GM12878 (cell line): ENCODE measurements at regions not wholly inside any gene's neighbourhood (a gene's known extent, or its start where the extent isn't known, plus 50 kb on each side); places are given as distances from the start of the nearest gene placed in this dataset.

Experiments used
- ATAC-seq: fragments of 200-7000 bp; cut with Tn5 transposase; 3 replicates; pipeline ENCODE4 v1.9.1; 2020; ENCODE audit warnings: mild to moderate bottlenecking, moderate library complexity
- BruUV-seq: library from RNA; stranded (reverse); fragments of 400-500 nt; replicated peaks from 2 replicates; lab custom pipeline; 2021; lab: Mats Ljungman, UMichigan
- CTCF ChIA-PET: fragments of 300-600 bp; sonication (Branson Sonifier 250); formaldehyde crosslinking; extraction: SDS; loops from one replicate; lab custom pipeline; 2021; ENCODE audit warnings: inconsistent platforms; lab: Yijun Ruan, JAX
- POLR2A ChIA-PET: fragments of 350-600 bp; formaldehyde crosslinking; extraction: SDS; loops from one replicate; lab custom pipeline; 2021; ENCODE audit warnings: inconsistent platforms; lab: Charles Lee
- RAD21 ChIA-PET: fragments of 300-600 bp; sonication (Branson Sonifier 250); formaldehyde crosslinking; loops from one replicate; lab custom pipeline; 2023; ENCODE audit warnings: antibody characterized with exemption; ENCODE audit not compliant: unreplicated experiment; lab: Charles Lee
- SMC1A ChIA-PET: fragments of 300-600 bp; sonication (Branson Sonifier 250); formaldehyde crosslinking; loops from one replicate; lab custom pipeline; 2023; ENCODE audit not compliant: unreplicated experiment, uncharacterized antibody; lab: Charles Lee
- DNase-seq: peaks from one replicate; pipeline ENCODE4 v3.0.0-alpha.2; 2011; ENCODE audit warnings: low read depth, low spot score
- FAIRE-seq: peaks from 3 replicates; lab custom pipeline; 2011; peaks lifted over from hg19 to GRCh38; lab: Jason Lieb, UNC
- H2AFZ ChIP-seq: 2 replicates; pipeline ENCODE4 v1.6.0; 2011; ENCODE audit warnings: low read depth, low read length, control low read depth; ENCODE audit not compliant: control insufficient read depth
- H3K27ac ChIP-seq: 2 replicates; pipeline ENCODE4 v1.5.1; 2011; ENCODE audit warnings: control low read depth; ENCODE audit not compliant: control insufficient read depth, insufficient read depth
- H3K27me3 ChIP-seq, 2 experiments: replicated peaks in 1 of 2; 2 replicates each; pipeline versions ENCODE4 v1.6.0 to v1.6.1; 2011; ENCODE audit warnings: low read length in 1 of 2; ENCODE audit not compliant: control insufficient read depth in 2 of 2, insufficient read depth in 2 of 2
- H3K36me3 ChIP-seq, 2 experiments: 2 replicates each; pipeline ENCODE4 v1.5.1; 2011; ENCODE audit warnings: low read length in 1 of 2; ENCODE audit not compliant: control insufficient read depth in 2 of 2, insufficient read depth in 2 of 2
- H3K4me1 ChIP-seq: 2 replicates; pipeline ENCODE4 v1.6.1; 2011; ENCODE audit warnings: mild to moderate bottlenecking, low read length, moderate library complexity, mixed read lengths; ENCODE audit not compliant: control insufficient read depth, insufficient read depth
- H3K4me2 ChIP-seq: 2 replicates; pipeline ENCODE4 v1.6.0; 2011; ENCODE audit warnings: control low read depth; ENCODE audit not compliant: control insufficient read depth, insufficient read depth
- H3K4me3 ChIP-seq: fragments of 200-600 bp; sonication (generic); 2 replicates; pipeline ENCODE4 v1.5.1; 2016
- H3K79me2 ChIP-seq: 2 replicates; pipeline ENCODE4 v1.6.0; 2011; ENCODE audit warnings: low read length; ENCODE audit not compliant: control insufficient read depth, insufficient read depth
- H3K9ac ChIP-seq: 2 replicates; pipeline ENCODE4 v1.8.0; 2011; ENCODE audit warnings: low read length, control low read depth, mixed read lengths; ENCODE audit not compliant: control insufficient read depth, insufficient read depth
- H3K9me3 ChIP-seq: replicated peaks from 3 replicates; pipeline ENCODE4 v1.5.1; 2011; ENCODE audit warnings: mild to moderate bottlenecking, low read length; ENCODE audit not compliant: control insufficient read depth, insufficient read depth
- H4K20me1 ChIP-seq: 2 replicates; pipeline ENCODE4 v1.6.0; 2011; ENCODE audit not compliant: control insufficient read depth, insufficient read depth
- CBX5 ChIP-seq: sonication (generic); IDR thresholded peaks from 2 replicates; pipeline ENCODE4 v1.6.1; 2016; ENCODE audit warnings: low read depth, moderate library complexity, mild to moderate bottlenecking, inconsistent platforms
- CEBPZ ChIP-seq: fragments of 150-350 bp; IDR thresholded peaks from 2 replicates; pipeline ENCODE4 v1.6.1; 2016; ENCODE audit warnings: low read depth, low read length
- CHD1 ChIP-seq: IDR thresholded peaks from 2 replicates; pipeline ENCODE4 v1.6.1; 2012; ENCODE audit warnings: low read depth, low read length, improper control_type of control experiment
- CREM ChIP-seq: IDR thresholded peaks from 2 replicates; pipeline ENCODE4 v1.6.1; 2014; ENCODE audit warnings: antibody characterized with exemption, low read depth
- DPF2 ChIP-seq: fragments of 450-650 bp; IDR thresholded peaks from 2 replicates; pipeline ENCODE4 v1.6.1; 2017; ENCODE audit warnings: mild to moderate bottlenecking
- EZH2 ChIP-seq: IDR thresholded peaks from 2 replicates; pipeline ENCODE4 v1.6.1; 2012; ENCODE audit warnings: low read depth, mild to moderate bottlenecking, control low read depth, inconsistent platforms, low read length, borderline replicate concordance; ENCODE audit not compliant: control insufficient read depth
- IKZF2 ChIP-seq, 2 experiments: fragments of 450-650 bp; IDR thresholded peaks; 2 replicates each; pipeline ENCODE4 v1.6.1; 2017; ENCODE audit warnings: mild to moderate bottlenecking in 2 of 2, moderate library complexity in 2 of 2
- MYC ChIP-seq: IDR thresholded peaks from 2 replicates; pipeline ENCODE4 v1.6.1; 2011; ENCODE audit warnings: mild to moderate bottlenecking, low read length, moderate library complexity, inconsistent platforms; ENCODE audit not compliant: insufficient read depth, insufficient replicate concordance, insufficient read length, severe bottlenecking
- NFIC ChIP-seq: IDR thresholded peaks from 2 replicates; pipeline ENCODE4 v1.6.1; 2012; ENCODE audit warnings: low read depth, mild to moderate bottlenecking, inconsistent platforms, low read length, moderate library complexity
- NFYB ChIP-seq: IDR thresholded peaks from 2 replicates; pipeline ENCODE4 v1.6.1; 2011; ENCODE audit warnings: low read depth, mild to moderate bottlenecking, low read length, improper control_type of control experiment, moderate library complexity; ENCODE audit not compliant: insufficient read depth
- NR2C1 ChIP-seq: fragments of 450-650 bp; IDR thresholded peaks from 2 replicates; pipeline ENCODE4 v1.6.1; 2017; ENCODE audit warnings: antibody characterized with exemption, mild to moderate bottlenecking, moderate library complexity
- PAX5 ChIP-seq: IDR thresholded peaks from 2 replicates; pipeline ENCODE4 v1.6.1; 2011; ENCODE audit warnings: low read depth, low read length, borderline replicate concordance
- SIN3A ChIP-seq: IDR thresholded peaks from 2 replicates; pipeline ENCODE4 v1.6.1; 2012; ENCODE audit warnings: low read depth, low read length, improper control_type of control experiment
- SMAD5 ChIP-seq: IDR thresholded peaks from 2 replicates; pipeline ENCODE4 v1.6.1; 2016; ENCODE audit warnings: antibody characterized with exemption, low read depth
- SP1 ChIP-seq: IDR thresholded peaks from one replicate; pipeline ENCODE4 v1.6.1; 2011; ENCODE audit warnings: low read depth, low read length
- TARDBP ChIP-seq: IDR thresholded peaks from 2 replicates; pipeline ENCODE4 v1.6.1; 2016; ENCODE audit warnings: borderline replicate concordance
- WGBS: methylation state at CpG from one replicate; pipeline ENCODE4 v1.1.6; 2016; ENCODE audit warnings: low lambda C conversion rate; ENCODE audit not compliant: insufficient replicate concordance, insufficient coverage; ENCODE audit errors: missing lambda C conversion rate; 5-methylcytosine and 5-hydroxymethylcytosine counted together
- in situ Hi-C: fragments of 300-500 bp; cut with MboI; formaldehyde crosslinking; loops from 9 replicates; pipeline ENCODE4 v1.14.3; 2018; ENCODE audit warnings: mixed read lengths
- intact Hi-C: fragments of 100-400 bp; cut with micrococcal nuclease; formaldehyde crosslinking; loops from one replicate; pipeline ENCODE4 v1.14.2; 2022; ENCODE audit not compliant: unreplicated experiment

- no TSS peak for BruUV-seq
- no peak for FAIRE-seq
Observed at GRCh38 chr19:30851646-30852045, 479.5 kb downstream of the ZNF536 start.

More at GRCh38 chr19:30851646-30852045, 479.5 kb downstream of the ZNF536 start:
- no peak overlapping the region for H2AFZ ChIP-seq
- intact Hi-C loops (no loop called here), in situ Hi-C loops (no loop called here)
- H3K79me2 ChIP-seq, result no peaks in the 10 kb centered on the region
- H3K4me2 ChIP-seq, result no peak overlapping the region
- H3K4me3 ChIP-seq, result no peak overlapping the region
- no peaks in the 10 kb centered on the region for H4K20me1 ChIP-seq
- H3K9me3 ChIP-seq, result no peaks in the 10 kb centered on the region; the same call in 2 of the 3 replicates
- no peak for ATAC-seq
- no peaks in the 10 kb centered on the region for H3K36me3 ChIP-seq
- no peaks in the 10 kb centered on the region for H3K27me3 ChIP-seq
- no peak for TF ChIP-seq CHD1
- no peak for TF ChIP-seq TARDBP
- TF ChIP-seq IKZF2 (IDR thresholded peaks at IDR 0.05), result no peak
- no peak for TF ChIP-seq CBX5
- TF ChIP-seq SMAD5, result no peak
- TF ChIP-seq EZH2, result no peak
- no peak for TF ChIP-seq SP1
- no peak for TF ChIP-seq DPF2
- TF ChIP-seq NFIC, result no peak
- TF ChIP-seq MYC, result no peak
- no peak for TF ChIP-seq NR2C1
- TF ChIP-seq SIN3A, result no peak
- no peak for TF ChIP-seq NFYB
- no peak for TF ChIP-seq CREM
- TF ChIP-seq PAX5, result no peak
- TF ChIP-seq CEBPZ, result no peak
- ChIA-PET POLR2A (no interaction called here), SMC1A (no interaction called here), RAD21 (no interaction called here), CTCF (no interaction called here)
- no peak overlapping the region for H3K9ac ChIP-seq
- 0% methylated on average over 2 of the region's 2 CpGs for WGBS
- DNase-seq, result no peak
- H3K4me1 ChIP-seq, result no peaks in the 10 kb centered on the region
- H3K27ac ChIP-seq, result no peak overlapping the region
